GM11168 (cell line): ENCODE measurements at regions not wholly inside any gene's neighbourhood (a gene's known extent, or its start where the extent isn't known, plus 50 kb on each side); places are given as distances from the start of the nearest gene placed in this dataset.
"Not testable (repeated sequence)": the region's sequence is repeated elsewhere in the genome, so short reads cannot be mapped to it uniquely, and the experiment has no call there.

ENCODE experiments used
- in situ Hi-C: fragments of 300-500 bp; cut with MboI; formaldehyde crosslinking; loops from one replicate; pipeline ENCODE4 v1.12.0; 2022; ENCODE audit warnings: low sequenced_read_pairs; ENCODE audit not compliant: unreplicated experiment

- in situ Hi-C loops = not testable (repeated sequence)
Observed at GRCh38 chr2:47694451-47694850, 88.5 kb upstream of the MSH6 start.

DNA sequence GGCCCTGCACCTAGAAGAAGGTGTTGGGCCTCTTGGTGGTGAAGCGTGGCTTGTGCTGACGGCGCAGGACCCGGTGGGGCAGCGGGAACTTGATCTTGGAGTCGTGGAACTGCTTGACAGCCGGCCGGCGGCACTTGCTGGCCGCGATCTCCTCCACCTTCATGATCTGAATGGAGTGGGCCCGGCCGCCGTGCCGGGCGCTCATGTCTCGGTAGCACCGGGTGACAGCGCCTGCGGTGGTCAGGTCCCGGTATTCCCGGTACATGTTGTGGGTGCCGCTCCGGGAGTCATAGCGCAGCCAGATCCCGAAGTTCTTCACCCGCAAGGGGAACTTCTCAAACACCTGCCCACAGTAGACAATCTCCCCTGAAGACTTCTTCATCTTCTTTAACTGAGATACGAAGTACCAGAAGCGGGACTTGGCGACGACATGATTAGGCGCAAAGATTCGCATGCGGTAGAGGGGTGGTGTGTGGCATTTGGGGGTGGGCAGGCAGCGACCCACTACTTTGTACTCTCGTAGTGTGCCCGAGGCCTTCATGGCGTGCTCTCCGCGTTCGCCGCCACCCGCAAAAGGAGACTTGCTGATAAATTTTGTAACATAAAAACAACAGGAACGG lies 92.1 kb upstream of the MSH6 start:
- in situ Hi-C loops = not testable (repeated sequence)

- in situ Hi-C loops = no loop called here
Observed at GRCh38 chr2:47690132-47690531, 92.8 kb upstream of the MSH6 start.

- in situ Hi-C loops = not testable (repeated sequence)
Observed at GRCh38 chr2:47689118-47689517, 93.8 kb upstream of the MSH6 start.

GRCh38 chr2:47688561-47688960 lies 94.4 kb upstream of the MSH6 start:
- in situ Hi-C loops = no loop called here

- in situ Hi-C loops = no loop called here
Observed at GRCh38 chr2:47687856-47688255, 95.1 kb upstream of the MSH6 start.

DNA sequence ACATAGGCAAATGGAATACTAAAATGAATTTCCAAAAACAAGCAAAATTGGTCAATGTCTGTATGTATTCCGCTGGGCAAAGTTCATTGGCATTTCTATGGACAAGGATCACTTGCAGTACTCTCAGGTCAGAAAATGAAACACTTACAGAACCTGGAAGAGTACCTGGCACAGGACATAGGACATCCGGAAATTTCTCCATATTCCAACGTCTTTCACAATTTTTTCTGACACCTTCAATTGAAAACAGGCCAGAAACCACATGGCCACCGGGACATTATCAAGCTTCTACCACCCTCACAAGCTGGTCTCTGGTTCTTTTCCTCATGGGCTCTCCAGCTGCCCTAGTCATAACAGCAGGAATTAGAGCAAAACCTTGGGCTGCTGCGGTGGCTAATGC lies 96.9 kb upstream of the MSH6 start:
- in situ Hi-C loops = no loop called here

- in situ Hi-C loops = no loop called here
Observed at GRCh38 chr2:47682216-47682749, 100.7 kb upstream of the MSH6 start.

DNA sequence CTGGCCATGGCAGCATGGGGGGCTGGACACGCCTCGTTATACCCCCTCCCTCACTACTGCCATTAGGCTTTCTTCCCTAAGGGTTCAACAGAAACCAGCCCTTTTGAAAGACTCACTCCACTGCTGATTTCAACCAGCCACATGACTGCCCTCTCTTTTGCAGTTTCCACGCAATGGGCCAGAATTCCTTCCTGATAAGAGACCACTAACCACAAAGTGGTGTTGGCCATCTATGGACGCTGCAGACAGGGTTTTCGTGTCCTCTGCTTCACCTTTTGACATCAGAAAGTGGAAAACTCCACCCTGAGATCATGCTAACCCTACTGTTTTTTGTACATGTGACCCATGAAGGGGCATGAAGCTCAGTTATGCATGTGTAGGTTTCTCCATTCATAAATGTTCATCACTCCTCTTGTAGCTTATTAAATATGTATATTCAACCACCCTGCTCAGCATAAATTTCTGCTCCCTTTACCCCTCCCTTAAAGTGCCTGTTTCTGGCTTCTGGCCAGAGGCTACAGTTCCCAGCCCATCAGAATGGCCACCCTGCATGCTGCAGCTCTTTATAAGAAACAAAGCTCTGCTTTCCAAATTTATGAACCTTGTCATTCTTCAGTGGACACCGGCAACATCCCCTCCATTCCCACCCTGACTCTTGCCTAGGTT lies 105.6 kb upstream of the KCNK12 start:
- in situ Hi-C loops = no loop called here

DNA sequence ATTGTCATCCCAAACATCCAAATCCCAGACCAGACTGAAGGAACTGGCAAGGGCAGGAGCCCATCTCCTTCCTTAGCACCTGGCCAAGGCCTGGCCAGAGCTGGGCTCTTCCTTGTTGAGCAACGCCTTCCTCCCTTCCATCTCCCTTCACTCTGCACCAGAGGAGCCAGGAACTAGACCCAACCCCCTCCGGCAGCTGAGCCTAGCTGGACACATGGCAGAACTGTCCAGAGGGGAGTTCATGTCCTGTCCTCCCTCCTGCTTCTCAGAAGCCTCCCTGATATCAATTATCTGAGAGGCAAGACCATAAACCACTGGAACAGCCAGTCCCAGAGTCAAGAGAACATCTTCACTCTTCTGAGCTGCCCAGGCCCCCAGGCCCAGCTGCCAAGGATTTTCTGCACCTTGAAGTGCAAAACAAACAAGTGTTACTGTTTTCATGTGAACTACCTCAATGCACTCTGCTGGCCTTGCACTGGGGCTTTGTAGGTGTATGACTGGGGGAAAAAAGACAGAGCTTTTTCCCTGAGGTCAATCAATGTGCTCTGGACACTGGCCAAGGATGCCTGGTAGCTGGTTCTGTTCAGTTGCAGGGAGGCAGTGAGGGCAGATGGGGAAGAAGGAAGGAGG lies 104.5 kb upstream of the KCNK12 start:
- in situ Hi-C loops = no loop called here

GRCh38 chr2:47666332-47666731 lies 95.5 kb upstream of the KCNK12 start:
- in situ Hi-C loops = no loop called here

GRCh38 chr2:47664817-47665216 lies 94.0 kb upstream of the KCNK12 start:
- in situ Hi-C loops = no loop called here

DNA sequence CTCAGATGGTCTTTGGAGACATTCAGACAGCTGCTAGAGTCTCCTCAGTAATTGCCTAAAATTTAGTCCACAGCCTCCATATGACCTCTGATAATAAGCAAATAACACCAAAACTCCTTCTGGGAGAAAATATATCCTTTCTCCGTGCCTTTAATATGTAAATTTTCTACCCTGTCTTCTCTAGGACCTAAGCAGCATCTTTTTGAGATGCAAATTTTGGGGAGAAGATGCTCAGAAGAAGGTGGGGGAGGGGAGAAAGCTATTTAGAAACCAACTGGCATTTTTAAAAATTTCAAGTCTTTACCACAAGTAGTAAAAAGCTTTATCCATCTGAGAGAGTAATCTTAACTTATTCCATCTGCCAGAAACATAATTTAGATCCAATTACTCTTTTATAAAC lies 91.8 kb upstream of the KCNK12 start:
- in situ Hi-C loops = no loop called here

GRCh38 chr2:47661310-47661709 lies 90.5 kb upstream of the KCNK12 start:
- in situ Hi-C loops = no loop called here

DNA sequence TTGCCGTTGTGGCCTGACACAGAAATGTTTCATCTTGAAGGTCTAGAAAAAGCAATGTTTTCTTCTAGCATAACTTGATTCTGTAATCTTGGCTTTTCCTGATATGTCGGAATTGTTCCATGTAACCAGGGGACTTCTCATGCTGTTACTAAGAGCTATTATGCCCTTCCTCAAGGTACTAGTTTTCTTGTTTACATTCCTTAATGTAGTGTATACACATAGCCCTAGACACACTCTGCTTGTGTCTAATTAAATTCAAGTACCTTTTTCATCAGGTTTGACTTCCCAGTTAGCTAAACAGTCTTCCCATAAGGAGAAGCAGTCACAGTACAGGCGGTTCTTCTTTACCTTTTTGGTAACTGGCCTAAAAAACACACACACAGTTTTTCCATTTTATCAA lies 89.4 kb upstream of the KCNK12 start:
- in situ Hi-C loops = no loop called here

DNA sequence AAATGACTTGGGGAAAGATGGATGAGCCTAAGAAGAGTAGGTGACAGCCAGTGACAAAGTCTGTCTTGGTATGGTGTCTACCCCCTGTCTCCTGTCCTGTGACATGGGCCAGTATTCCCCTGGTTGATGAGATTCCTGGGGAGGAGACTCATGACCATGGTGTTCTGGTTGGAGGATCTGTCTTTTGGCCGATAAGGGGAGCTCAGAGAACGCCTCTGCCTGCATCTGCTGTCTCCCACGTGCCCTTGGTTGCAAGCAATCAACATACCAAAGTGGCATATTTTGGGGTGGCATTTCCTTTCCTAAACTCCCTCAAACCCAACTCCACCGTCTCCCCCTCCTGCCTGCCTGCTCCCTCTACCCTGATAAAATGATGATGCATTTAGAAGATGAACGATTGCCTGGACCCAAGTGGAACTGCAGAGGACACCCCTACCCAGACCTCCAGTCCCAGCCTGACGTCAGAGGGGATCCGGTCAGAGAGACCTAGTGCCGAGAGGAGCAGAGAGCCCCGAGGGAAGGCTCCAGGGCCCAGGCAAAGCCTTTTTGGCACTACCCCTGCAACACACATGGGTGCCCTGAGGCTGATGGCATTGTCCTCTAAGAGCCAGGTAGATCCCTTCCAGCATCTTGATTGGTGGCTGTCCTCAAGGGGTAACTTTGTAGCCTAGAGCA lies 88.0 kb upstream of the KCNK12 start:
- in situ Hi-C loops = loop anchor here (10.0 kb wide), 1 partner anchor 106 kb away; no protein-coding TSS in a partner anchor

DNA sequence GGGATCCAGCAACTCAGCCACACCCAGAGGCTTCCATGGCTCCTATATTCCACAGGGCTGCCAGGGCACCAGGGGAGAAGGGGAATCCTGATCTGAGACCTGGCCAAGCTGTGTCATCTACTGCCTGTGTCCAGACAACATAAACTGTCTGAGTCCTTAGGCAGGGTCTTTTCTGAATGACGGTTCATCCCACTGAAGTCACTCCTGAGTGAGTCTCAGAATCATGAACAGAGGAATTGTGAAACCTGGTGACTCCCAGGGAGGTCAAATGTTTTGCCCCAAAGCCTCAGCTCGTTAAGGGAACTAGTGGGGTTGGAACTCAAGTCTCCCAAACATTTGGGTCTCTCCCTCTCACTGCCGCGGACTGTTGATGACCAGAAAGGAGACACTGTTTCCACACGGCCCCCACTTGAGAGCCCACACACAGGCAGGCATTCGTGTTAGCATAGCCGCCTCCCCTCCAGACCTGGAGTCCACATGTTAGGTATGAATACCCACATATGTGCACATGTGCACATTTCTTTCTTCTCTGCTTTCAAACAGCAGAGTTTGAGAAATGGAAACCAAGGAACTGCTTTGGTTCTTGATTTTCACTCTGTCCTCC lies 87.2 kb upstream of the KCNK12 start:
- in situ Hi-C loops = loop anchor here (10.0 kb wide), 1 partner anchor 107 kb away; no protein-coding TSS in a partner anchor

DNA sequence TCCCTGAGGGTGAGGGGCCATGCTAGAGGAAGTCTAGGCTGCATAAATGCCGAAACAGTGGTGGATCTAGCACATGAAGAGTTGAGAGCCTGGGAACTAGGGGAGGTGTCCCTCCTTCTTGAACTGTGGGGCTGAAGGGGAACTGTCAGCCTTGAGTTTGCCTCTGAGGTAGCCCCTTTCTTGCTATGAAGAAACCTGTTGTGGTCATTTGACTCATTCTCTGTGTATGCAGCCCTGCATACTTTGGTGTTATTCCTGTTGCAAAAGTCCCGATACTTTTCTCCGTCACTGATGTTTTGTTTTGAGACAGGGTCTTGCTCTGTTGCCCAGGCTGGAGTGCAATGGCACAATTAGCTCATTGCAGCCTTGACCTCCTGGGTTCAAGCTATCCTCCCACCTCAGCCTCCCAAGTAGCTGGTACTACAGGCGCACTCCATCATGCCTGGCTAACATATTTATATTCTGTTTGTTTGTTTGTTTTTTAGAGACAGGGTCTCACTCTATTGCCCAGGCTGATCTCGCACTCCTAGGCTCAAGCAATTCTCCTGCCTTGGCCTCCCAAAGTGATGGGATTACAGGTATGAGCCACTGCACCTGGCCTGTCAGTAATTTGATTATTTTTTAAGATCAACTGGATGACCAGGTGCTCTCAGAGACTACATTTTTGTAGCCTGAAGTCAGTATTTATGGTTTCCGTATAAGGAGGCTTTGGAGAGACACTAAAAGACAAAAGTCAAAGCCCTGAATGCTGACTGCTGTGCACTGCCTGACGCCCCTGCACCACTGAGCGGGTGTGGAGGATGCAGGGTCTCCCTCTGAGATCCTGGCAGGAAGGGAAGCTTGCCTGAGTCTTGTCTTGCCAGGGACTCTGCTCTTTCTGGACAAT lies 86.2 kb upstream of the KCNK12 start:
- in situ Hi-C loops = loop anchor here (10.0 kb wide), 1 partner anchor 108 kb away; no protein-coding TSS in a partner anchor

GRCh38 chr2:47655563-47655880 lies 84.7 kb upstream of the KCNK12 start:
- in situ Hi-C loops = loop anchor here (10.0 kb wide), 1 partner anchor 109 kb away; no protein-coding TSS in a partner anchor
